HepG2 (cell line): ENCODE measurements at regions not wholly inside any gene's neighbourhood (a gene's known extent, or its start where the extent isn't known, plus 50 kb on each side); places are given as distances from the start of the nearest gene placed in this dataset.

ENCODE experiments used
- ATAC-seq: fragments of 200-7000 bp; cut with Tn5 transposase; 3 replicates; pipeline ENCODE4 v1.9.1; 2020; ENCODE audit warnings: mild to moderate bottlenecking, moderate library complexity
- BruUV-seq: library from RNA; stranded (reverse); fragments of 400-500 nt; replicated peaks from 2 replicates; lab custom pipeline; 2021; lab: Mats Ljungman, UMichigan
- CTCF ChIA-PET: fragments of 300-600 bp; formaldehyde crosslinking; extraction: SDS; loops from one replicate; lab custom pipeline; 2021; ENCODE audit warnings: low total read pairs, inconsistent platforms, low intra/inter-chr PET ratio; lab: Yijun Ruan, JAX
- POLR2A ChIA-PET: fragments of 350-600 bp; sonication (Branson Sonifier 250); formaldehyde crosslinking; loops from one replicate; lab custom pipeline; 2020; ENCODE audit warnings: antibody characterized with exemption, inconsistent platforms; lab: Yijun Ruan, JAX
- DNase-seq: peaks from one replicate; pipeline ENCODE4 v3.0.0-alpha.2; 2015; ENCODE audit warnings: low spot score
- FAIRE-seq: peaks from 3 replicates; lab custom pipeline; 2011; peaks lifted over from hg19 to GRCh38; lab: Jason Lieb, UNC
- H2AFZ ChIP-seq: one replicate; pipeline ENCODE4 v1.6.1; 2011; ENCODE audit warnings: low read length, inconsistent platforms
- H3K27ac ChIP-seq: fragments of 300-600 bp; 3 replicates; pipeline ENCODE4 v1.8.0; 2011; ENCODE audit warnings: mixed run types, mild to moderate bottlenecking, mixed read lengths, low read length, inconsistent platforms; ENCODE audit not compliant: insufficient read depth; ENCODE audit errors: extremely low read length
- H3K27me3 ChIP-seq, 2 experiments: fragments of 200-600 bp in 1 of 2; 2 replicates in 1 of 2; 3 replicates in 1 of 2; pipeline versions ENCODE4 v1.6.0 to v1.8.0; 2011; ENCODE audit warnings: low read length in 2 of 2, mild to moderate bottlenecking in 2 of 2, moderate library complexity in 2 of 2, inconsistent platforms in 1 of 2; ENCODE audit not compliant: insufficient read depth in 2 of 2, control insufficient read depth in 1 of 2
- H3K36me3 ChIP-seq, 2 experiments: fragments of 200-600 bp in 1 of 2; replicated peaks in 1 of 2; 2 replicates in 1 of 2; 3 replicates in 1 of 2; pipeline versions ENCODE4 v1.5.1 to v1.8.0; 2011; ENCODE audit warnings: low read length in 2 of 2, inconsistent platforms in 1 of 2; ENCODE audit not compliant: insufficient read depth in 2 of 2, control insufficient read depth in 1 of 2
- H3K4me1 ChIP-seq: 2 replicates; pipeline ENCODE4 v1.5.1; 2012; ENCODE audit warnings: low read length, inconsistent platforms; ENCODE audit not compliant: insufficient read depth
- H3K4me2 ChIP-seq: 2 replicates; pipeline ENCODE4 v1.6.0; 2011; ENCODE audit warnings: low read depth, low read length, inconsistent platforms
- H3K4me3 ChIP-seq, 3 experiments: fragments of 200-600 bp in 1 of 3; sonication (generic), shearing (Covaris generic) in 1 of 3; replicated peaks in 1 of 3; 2 replicates each; pipeline ENCODE4 v1.5.1; 2011 to 2016; ENCODE audit warnings: low read length in 3 of 3, inconsistent platforms in 2 of 3, low read depth in 2 of 3, mild to moderate bottlenecking in 2 of 3, control low read depth in 1 of 3, mixed read lengths in 1 of 3; ENCODE audit not compliant: insufficient read depth in 1 of 3
- H3K79me2 ChIP-seq: one replicate; pipeline ENCODE4 v1.6.1; 2011; ENCODE audit warnings: low read length, inconsistent platforms; ENCODE audit not compliant: insufficient read depth
- H3K9ac ChIP-seq: 2 replicates; pipeline ENCODE4 v1.6.0; 2011; ENCODE audit warnings: mild to moderate bottlenecking, low read depth, low read length, inconsistent platforms; ENCODE audit not compliant: insufficient read depth
- H3K9me3 ChIP-seq: 2 replicates; pipeline ENCODE4 v1.5.1; 2012; ENCODE audit warnings: mild to moderate bottlenecking, low read length
- H4K20me1 ChIP-seq: 2 replicates; pipeline ENCODE4 v1.6.0; 2011; ENCODE audit warnings: inconsistent platforms, mild to moderate bottlenecking, low read length, moderate library complexity; ENCODE audit not compliant: insufficient read depth
- ARHGAP35 ChIP-seq: sonication (generic); formaldehyde crosslinking; IDR thresholded peaks from 2 replicates; pipeline ENCODE4 v1.9.0; 2022; ENCODE audit warnings: mild to moderate bottlenecking, inconsistent platforms, moderate library complexity, missing genetic modification reagents, borderline replicate concordance
- JUNB ChIP-seq: sonication (generic); formaldehyde crosslinking; IDR thresholded peaks from 2 replicates; pipeline ENCODE4 v1.8.0; 2022; ENCODE audit warnings: missing genetic modification reagents, mild to moderate bottlenecking, borderline replicate concordance
- MBNL3 ChIP-seq: fragments of 250-450 bp; sonication (Bioruptor Pico); conservative IDR thresholded peaks from 2 replicates; pipeline ENCODE4 v1.8.0; 2022; ENCODE audit warnings: mild to moderate bottlenecking, inconsistent platforms
- MIER2 ChIP-seq: IDR thresholded peaks from 2 replicates; pipeline ENCODE4 v1.6.1; 2016; ENCODE audit warnings: missing biosample characterization, missing genetic modification reagents
- TOE1 ChIP-seq: sonication (generic); formaldehyde crosslinking; IDR thresholded peaks from 2 replicates; pipeline ENCODE4 v1.4.0; 2020; ENCODE audit warnings: mild to moderate bottlenecking, missing genetic modification reagents
- U2AF1 ChIP-seq: fragments of 200-400 bp; formaldehyde crosslinking; optimal IDR thresholded peaks from 2 replicates; pipeline ENCODE3; 2017; ENCODE audit warnings: mild to moderate bottlenecking, low read depth, low read length
- ZNF207 ChIP-seq: fragments of 450-650 bp; IDR thresholded peaks from 2 replicates; pipeline ENCODE4 v1.6.1; 2016; ENCODE audit warnings: antibody characterized with exemption, borderline replicate concordance
- WGBS: methylation state at CpG from one replicate; pipeline ENCODE4 v1.1.6; 2017; ENCODE audit warnings: low lambda C conversion rate; 5-methylcytosine and 5-hydroxymethylcytosine counted together
- in situ Hi-C: cut with HindIII; loops from 2 replicates; pipeline ENCODE4 v1.10.0; 2017; ENCODE audit warnings: low pct_unique_long_range_greater_than_20kb; ENCODE audit not compliant: extremely low pct_ligation_motif_present
- intact Hi-C: fragments of 100-400 bp; cut with micrococcal nuclease; formaldehyde crosslinking; loops from one replicate; pipeline ENCODE4 v1.10.0; 2022; ENCODE audit not compliant: unreplicated experiment
- TF ChIP-seq, protein P1 (sequence below): sonication (generic); formaldehyde crosslinking; IDR thresholded peaks from 2 replicates; pipeline ENCODE4 v1.8.1; 2023; ENCODE audit warnings: mild to moderate bottlenecking, moderate library complexity, missing genetic modification reagents
- TF ChIP-seq, protein P2 (sequence below): sonication (generic); formaldehyde crosslinking; IDR thresholded peaks from 2 replicates; pipeline ENCODE4 v1.8.1; 2023; ENCODE audit warnings: missing genetic modification reagents, inconsistent platforms, borderline replicate concordance

DNA sequence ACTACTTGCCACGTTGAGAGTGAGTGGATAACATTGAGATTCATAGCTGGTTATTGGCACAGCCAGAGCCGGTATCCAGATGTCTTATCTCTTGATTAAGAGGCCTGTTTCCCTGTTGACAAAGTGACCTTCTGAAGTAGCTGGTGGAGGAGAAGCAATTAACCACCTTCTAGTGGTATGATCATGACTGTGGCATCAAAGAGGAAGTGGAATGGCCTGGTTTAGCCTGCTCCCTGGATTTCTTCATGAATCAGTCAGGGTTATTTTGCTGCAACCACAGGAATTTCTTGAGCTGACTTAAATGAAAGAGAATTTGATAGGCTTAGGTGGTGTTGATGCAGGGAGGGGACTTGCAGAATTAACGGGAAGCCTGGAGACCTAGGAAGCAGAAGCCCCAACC is 398.3 kb downstream of the MFSD1 start:
- ATAC-seq (no peak), FAIRE-seq (no peak), DNase-seq (no peak)
- H3K9ac ChIP-seq: no peak overlapping the region
- BruUV-seq: no TSS peak
- intact Hi-C loops: no loop called here
- H3K79me2 ChIP-seq: no peaks in the 10 kb centered on the region
- no peaks in the 10 kb centered on the region for H3K4me1 ChIP-seq
- no peaks in the 10 kb centered on the region for H3K36me3 ChIP-seq
- H2AFZ ChIP-seq: no peak overlapping the region
- H3K27ac ChIP-seq: no peak overlapping the region
- POLR2A ChIA-PET: no interaction called here
- in situ Hi-C loops: no loop called here
- H3K27me3 ChIP-seq: no peaks in the 10 kb centered on the region
- H4K20me1 ChIP-seq: no peaks in the 10 kb centered on the region
- CTCF ChIA-PET: no interaction called here
- 0% methylated on average over 3 of the region's 3 CpGs for WGBS
- H3K4me2 ChIP-seq: no peak overlapping the region
- no peak for TF ChIP-seq MBNL3 (CRISPR knock-in tag)
- TF ChIP-seq TOE1: no peak
- TF ChIP-seq, protein P1, sequence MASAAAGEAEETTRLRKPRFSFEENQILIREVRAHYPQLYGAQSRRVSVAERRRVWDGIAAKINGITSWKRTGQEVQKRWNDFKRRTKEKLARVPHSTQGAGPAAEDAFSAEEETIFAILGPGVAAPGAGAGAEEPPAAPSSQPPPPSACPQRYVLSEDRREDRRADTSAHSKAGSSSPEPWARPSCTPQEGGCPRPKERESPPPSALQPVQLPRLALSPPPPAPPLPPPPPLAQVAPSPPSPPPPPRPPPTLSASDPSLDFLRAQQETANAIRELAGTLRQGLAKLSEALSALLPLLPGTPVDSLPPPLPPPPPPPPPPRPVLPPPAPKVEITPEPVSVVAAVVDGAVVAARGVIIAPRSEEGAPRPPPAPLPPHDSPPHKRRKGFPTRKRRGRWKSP (CRISPR knock-in tag): no peak
- no peak for TF ChIP-seq JUNB
- no peak for TF ChIP-seq U2AF1
- TF ChIP-seq ARHGAP35: no peak
- no peak for TF ChIP-seq ZNF207
- TF ChIP-seq, protein P2, sequence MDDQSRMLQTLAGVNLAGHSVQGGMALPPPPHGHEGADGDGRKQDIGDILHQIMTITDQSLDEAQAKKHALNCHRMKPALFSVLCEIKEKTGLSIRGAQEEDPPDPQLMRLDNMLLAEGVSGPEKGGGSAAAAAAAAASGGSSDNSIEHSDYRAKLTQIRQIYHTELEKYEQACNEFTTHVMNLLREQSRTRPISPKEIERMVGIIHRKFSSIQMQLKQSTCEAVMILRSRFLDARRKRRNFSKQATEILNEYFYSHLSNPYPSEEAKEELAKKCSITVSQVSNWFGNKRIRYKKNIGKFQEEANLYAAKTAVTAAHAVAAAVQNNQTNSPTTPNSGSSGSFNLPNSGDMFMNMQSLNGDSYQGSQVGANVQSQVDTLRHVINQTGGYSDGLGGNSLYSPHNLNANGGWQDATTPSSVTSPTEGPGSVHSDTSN (CRISPR knock-in tag): no peak
- TF ChIP-seq MIER2: no peak
- no peak overlapping the region for H3K4me3 ChIP-seq
- H3K9me3 ChIP-seq: no peaks in the 10 kb centered on the region
